Activated CD4-positive, alpha-beta T cell treated with anti-CD3 and anti-CD28 coated beads, Interleukin-2, amount 50 U/mL, for 4 hours (primary cell): ENCODE measurements at regions not wholly inside any gene's neighbourhood (a gene's known extent, or its start where the extent isn't known, plus 50 kb on each side); places are given as distances from the start of the nearest gene placed in this dataset.
"Not testable (repeated sequence)": the region's sequence is repeated elsewhere in the genome, so short reads cannot be mapped to it uniquely, and the experiment has no call there.

Source experiments
- DNase-seq, 2 experiments: peaks; one replicate each; pipeline ENCODE4 v3.0.0-alpha.2; 2020

GRCh38 chr1:168490306-168490705 lies 53.5 kb downstream of the XCL2 start:
- no peak for DNase-seq

- DNase-seq, result no peak
These were observed 55.7 kb downstream of the XCL2 start for GRCh38 chr1:168488138-168488537.

DNA sequence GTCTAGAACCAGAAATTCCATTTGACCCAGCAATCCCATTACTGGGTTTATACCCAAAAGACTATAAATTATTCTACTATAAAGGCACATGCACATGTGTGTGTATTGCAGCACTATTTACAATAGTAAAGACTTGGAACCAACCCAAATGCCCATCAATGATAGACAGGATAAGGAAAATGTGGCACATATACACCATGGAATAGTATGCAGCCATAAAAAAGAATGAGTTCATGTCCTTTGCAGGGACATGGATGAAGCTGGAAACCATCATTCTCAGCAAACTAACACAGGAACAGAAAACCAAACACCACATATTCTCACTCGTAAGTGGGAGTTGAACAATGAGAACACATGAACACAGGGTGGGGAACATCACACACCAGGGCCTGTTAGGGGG lies 57.0 kb downstream of the XCL2 start:
- DNase-seq, result not testable (repeated sequence)

- DNase-seq, result no peak
These were observed 58.7 kb downstream of the XCL2 start for GRCh38 chr1:168485048-168485447.

GRCh38 chr1:168484083-168484482 lies 59.7 kb downstream of the XCL2 start:
- DNase-seq, result no peak

- DNase-seq, result no peak
These were observed 60.3 kb downstream of the XCL2 start for GRCh38 chr1:168483539-168483938.

GRCh38 chr1:168482106-168482505 lies 61.7 kb downstream of the XCL2 start:
- DNase-seq, result no peak

DNA sequence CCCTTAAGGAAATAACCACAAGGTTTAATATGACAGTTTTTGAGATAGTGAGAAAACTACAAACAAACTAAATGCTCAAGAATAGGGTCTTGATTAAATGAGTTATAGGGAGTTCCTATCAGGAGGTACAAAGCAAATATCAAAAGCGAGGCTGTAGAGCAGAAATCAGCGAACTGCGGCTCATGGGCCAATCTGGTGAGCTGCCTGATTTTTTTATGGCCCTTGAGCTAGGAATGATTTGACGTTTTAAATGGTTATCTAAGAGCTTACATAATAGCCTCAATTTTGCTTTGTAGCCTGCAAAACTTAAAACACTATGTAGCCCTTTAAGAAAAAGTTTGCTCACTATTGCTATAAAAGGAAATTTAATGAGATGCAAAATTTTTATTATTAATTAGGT lies 62.2 kb downstream of the XCL2 start:
- DNase-seq, result no peak

DNA sequence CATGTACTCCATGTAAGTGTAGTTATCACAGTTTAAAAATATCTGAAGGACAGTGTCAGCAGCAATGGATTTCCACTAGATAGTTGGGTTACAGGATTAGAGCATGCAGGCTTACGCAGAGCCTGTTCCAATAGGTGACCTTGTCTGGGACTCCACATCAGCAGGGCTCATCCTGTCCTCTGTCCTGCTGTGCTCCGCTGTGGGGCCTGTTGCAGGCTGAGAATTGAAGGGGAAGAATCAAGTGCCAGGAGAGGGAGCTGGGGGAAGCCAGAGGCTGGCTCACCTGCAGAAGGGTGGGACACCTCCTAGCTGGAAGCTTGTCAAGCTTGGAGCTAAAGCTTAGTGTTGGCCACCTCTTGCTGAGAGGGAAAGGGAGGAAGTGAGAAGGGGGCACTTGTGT lies 62.8 kb downstream of the XCL2 start:
- no peak for DNase-seq

GRCh38 chr1:168477792-168478191 lies 66.0 kb downstream of the XCL2 start:
- DNase-seq, result no peak

DNA sequence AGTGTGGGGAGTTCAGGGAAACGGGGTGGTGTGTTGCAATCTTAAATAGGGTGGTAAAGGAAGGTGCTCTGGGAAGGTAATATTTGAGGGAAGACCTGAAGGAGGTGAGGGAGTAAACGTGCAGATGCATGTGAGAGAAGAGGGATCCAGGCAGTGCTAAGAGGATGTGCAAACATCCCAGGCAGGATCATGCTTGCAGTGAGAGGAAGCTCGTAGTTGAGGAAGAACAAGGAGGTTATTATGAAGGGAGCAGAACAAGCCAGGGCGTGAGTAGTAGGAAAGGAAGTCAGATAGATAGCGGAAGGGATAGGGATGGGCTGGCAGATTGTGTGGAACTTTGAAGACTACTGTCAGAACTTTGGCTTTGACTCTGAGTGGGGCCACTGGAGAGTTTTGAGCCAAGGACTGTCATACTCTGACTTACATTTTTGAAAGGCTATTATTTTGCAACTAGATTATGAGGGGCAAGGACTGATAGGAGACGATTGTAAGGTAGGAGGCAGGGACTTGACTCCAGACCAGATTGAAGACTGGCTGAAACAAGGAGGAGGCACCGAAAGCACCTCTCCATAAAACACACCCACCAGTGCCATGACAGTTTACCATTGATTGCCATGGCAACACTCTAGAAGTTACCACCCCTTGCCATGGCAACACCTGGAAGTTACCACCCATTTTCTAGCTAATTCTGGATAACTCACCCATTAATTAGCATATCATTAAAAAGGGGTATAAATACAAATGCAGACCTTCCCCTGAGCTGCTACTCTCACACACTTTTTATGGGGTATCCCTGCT lies 67.0 kb downstream of the XCL2 start:
- DNase-seq, result no peak

GRCh38 chr1:168474322-168474721 lies 69.5 kb downstream of the XCL2 start:
- no peak for DNase-seq

DNA sequence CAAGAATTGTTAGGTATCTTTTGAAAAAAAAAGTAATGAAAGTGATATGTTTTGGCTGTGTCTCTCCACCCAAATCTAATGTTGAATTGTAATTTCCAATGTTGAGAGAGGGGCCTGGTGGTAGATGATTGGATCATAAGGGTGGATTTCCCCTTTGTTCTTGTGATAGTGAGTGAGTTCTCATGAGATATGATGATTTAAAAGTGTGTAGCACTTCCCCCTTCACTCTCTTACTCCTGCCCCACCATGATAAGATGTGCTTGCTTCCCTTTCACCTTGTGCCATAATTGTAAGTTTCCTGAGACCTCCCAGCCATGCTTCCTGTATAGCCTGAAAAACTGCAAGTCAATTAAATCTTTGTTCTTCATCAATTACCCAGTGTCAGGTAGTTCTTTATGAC lies 70.7 kb downstream of the XCL2 start:
- DNase-seq, result no peak

GRCh38 chr1:168472223-168472622 lies 71.6 kb downstream of the XCL2 start:
- no peak for DNase-seq

DNA sequence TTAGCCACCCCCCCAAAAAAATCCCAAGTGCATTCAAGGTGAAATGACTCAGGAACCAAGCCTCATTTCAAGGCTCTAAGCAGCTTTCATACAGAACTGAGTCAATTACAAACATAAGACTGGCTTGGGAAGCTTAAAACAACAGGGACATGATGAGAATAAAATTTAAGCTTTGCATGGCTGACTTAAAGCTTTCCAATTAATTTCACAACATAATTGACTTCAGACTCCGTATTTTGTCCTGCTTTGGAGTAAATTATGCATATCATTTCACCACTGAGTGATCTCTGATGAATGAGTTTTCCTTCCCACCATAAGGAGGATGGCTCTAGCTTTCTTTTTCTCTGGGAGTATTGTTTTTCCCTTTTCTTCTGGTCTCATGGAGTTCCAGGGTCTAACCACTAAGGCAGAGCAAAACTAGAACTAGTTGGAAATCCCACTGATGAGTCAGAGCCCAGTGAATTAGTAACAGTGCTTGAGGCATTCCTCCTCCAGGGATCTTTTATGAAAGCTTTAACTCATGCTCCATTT lies 72.8 kb downstream of the XCL2 start:
- DNase-seq, result no peak

DNA sequence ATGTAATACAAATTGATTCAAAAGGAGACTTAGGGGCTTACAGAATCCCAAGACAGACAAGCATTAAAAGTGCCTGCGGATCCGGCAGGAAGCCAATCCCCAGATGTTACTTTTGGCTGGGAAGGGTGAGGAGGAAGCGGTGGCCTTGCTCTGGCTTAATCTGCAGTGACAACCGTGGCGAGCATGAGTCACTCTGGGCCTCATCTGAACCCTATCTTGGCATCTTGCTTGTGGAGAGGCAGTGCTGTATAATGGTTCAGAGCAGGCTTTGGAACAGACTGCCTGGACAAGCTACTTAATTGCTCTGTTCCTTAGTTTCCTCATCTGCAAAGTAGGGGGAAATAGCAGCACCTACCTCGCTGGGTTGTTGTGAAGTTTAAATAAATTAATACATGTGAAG lies 74.1 kb downstream of the XCL2 start:
- peak; percentile 15 to 20 for DNase-seq

GRCh38 chr1:168468822-168469221 lies 75.0 kb downstream of the XCL2 start:
- DNase-seq, result no peak

GRCh38 chr1:168468042-168468809 lies 75.6 kb downstream of the XCL2 start:
- no peak for DNase-seq

- no peak for DNase-seq
These were observed 76.3 kb downstream of the XCL2 start for GRCh38 chr1:168467452-168467851.

- no peak for DNase-seq
These were observed 77.1 kb downstream of the XCL2 start for GRCh38 chr1:168466714-168467131.

DNA sequence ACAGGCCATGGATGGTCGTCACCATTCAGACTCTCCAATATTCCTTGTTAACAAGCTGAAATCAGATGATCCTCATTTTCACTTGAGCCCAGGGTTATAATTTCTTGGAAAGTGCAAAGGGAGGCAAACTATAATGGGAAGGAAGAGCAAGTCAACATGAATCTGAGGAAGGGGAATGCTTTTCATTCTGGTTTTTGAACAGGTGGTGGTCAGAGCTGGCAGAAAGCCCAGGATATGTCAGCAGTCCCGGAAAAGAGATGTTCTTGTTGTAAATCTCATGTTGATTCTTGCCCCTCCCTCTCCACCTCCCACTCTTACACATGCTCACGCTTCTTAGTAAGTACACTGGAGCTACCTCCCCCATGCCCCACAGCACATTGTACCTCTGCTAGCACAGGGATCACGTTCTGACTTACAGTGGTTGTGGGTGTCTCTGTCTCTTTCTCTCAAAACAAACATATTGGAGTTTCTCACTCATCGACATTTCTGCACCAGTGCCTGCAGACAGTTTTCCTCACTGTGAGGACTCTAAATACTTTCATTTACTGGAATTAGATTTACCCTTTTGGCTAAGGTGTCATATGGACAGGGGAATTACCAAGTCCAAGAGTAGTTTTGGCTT lies 77.6 kb downstream of the XCL2 start:
- peak; percentile 39 to 48 for DNase-seq

DNA sequence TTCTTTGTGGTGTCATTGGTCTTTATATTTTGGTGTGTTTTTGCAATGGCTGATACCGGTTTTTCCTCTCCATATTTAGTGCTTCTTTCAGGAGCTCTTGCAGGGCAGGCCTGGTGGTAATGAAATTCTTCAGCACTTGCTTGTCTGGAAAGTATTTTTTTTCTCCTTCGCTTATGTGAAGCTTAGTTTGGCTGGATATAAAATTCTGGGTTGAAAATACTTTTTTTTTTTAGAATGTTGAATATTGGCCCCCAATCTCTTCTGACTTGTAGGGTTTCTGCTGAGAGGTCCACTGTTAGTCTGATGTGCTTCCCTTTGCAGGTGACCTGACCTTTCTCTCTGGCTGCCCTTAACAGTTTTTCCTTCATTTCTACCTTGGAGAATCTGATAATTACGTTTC lies 82.7 kb downstream of the XCL2 start:
- DNase-seq, result not testable (repeated sequence)

- not testable (repeated sequence) for DNase-seq
These were observed 86.5 kb downstream of the XCL2 start for GRCh38 chr1:168457296-168457695.

- no peak for DNase-seq
These were observed 88.0 kb downstream of the XCL2 start for GRCh38 chr1:168455764-168456163.
